NCI-H748 (cell line): ENCODE measurements at regions not wholly inside any gene's neighbourhood (a gene's known extent, or its start where the extent isn't known, plus 50 kb on each side); places are given as distances from the start of the nearest gene placed in this dataset.

Source experiments
- DNase-seq: peaks from one replicate; lab custom pipeline; 2025; ENCODE audit not compliant: unreplicated experiment; lab: John Stamatoyannopoulos, UW

- DNase-seq: no peak
Observed at GRCh38 chr11:64456509-64457320, 97.8 kb downstream of the RPS6KA4 start.

GRCh38 chr11:64457416-64458010 is 98.2 kb upstream of the SLC22A11 start:
- DNase-seq: no peak

GRCh38 chr11:64458997-64459396 is 96.7 kb upstream of the SLC22A11 start:
- DNase-seq: no peak

- DNase-seq: no peak
Observed at GRCh38 chr11:64459609-64460008, 96.1 kb upstream of the SLC22A11 start.

- DNase-seq: no peak
Observed at GRCh38 chr11:64461081-64461480, 94.7 kb upstream of the SLC22A11 start.

GRCh38 chr11:64466115-64466718 is 89.5 kb upstream of the SLC22A11 start:
- no peak for DNase-seq

GRCh38 chr11:64469288-64469687 is 86.5 kb upstream of the SLC22A11 start:
- DNase-seq: no peak

- DNase-seq: no peak
Observed at GRCh38 chr11:64472593-64473455, 82.9 kb upstream of the SLC22A11 start.

GRCh38 chr11:64474680-64475079 is 81.1 kb upstream of the SLC22A11 start:
- no peak for DNase-seq

GRCh38 chr11:64475145-64475544 is 80.6 kb upstream of the SLC22A11 start:
- no peak for DNase-seq

GRCh38 chr11:64476881-64477280 is 78.9 kb upstream of the SLC22A11 start:
- DNase-seq: no peak

GRCh38 chr11:64477675-64478074 is 78.1 kb upstream of the SLC22A11 start:
- DNase-seq: no peak

GRCh38 chr11:64482588-64482987 is 73.2 kb upstream of the SLC22A11 start:
- DNase-seq: no peak

GRCh38 chr11:64484191-64485022 is 71.3 kb upstream of the SLC22A11 start:
- no peak for DNase-seq

GRCh38 chr11:64485074-64485473 is 70.7 kb upstream of the SLC22A11 start:
- no peak for DNase-seq

- DNase-seq: peak; percentile 85
Observed at GRCh38 chr11:64489831-64490441, 65.8 kb upstream of the SLC22A11 start.

- DNase-seq: peak; percentile 59
Observed at GRCh38 chr11:64490562-64491216, 65.1 kb upstream of the SLC22A11 start.

- no peak for DNase-seq
Observed at GRCh38 chr11:64492561-64492960, 63.2 kb upstream of the SLC22A11 start.

- DNase-seq: no peak
Observed at GRCh38 chr11:64498136-64498535, 57.6 kb upstream of the SLC22A11 start.
